Heart right ventricle (tissue), 16 donors: ENCODE measurements at regions not wholly inside any gene's neighbourhood (a gene's known extent, or its start where the extent isn't known, plus 50 kb on each side); places are given as distances from the start of the nearest gene placed in this dataset.

Source experiments
- ATAC-seq, 8 donors: fragments of 200-7000 bp; cut with Tn5 transposase; one replicate each; pipeline ENCODE4 v1.9.1; 2020; ENCODE audit warnings: mild to moderate bottlenecking in 8 of 8, moderate library complexity in 8 of 8, moderate number of reproducible peaks in 1 of 8
- DNase-seq, 2 donors: peaks; one replicate each; pipeline ENCODE4 v3.0.0-alpha.2; 2020
- H3K27ac ChIP-seq, 10 donors: fragments of 200-600 bp; sonication (generic) in 2 of 10; one replicate each; pipeline versions ENCODE4 v1.5.0 to v1.8.0; 2020 to 2022; ENCODE audit warnings: mild to moderate bottlenecking in 3 of 10
- H3K27me3 ChIP-seq, 7 donors: fragments of 200-600 bp; one replicate each; pipeline ENCODE4 v1.8.0; 2021 to 2022; ENCODE audit warnings: mild to moderate bottlenecking in 2 of 7
- H3K36me3 ChIP-seq, 9 donors: fragments of 200-600 bp; sonication (generic) in 1 of 9; one replicate each; pipeline versions ENCODE4 v1.5.0 to v1.8.0; 2020 to 2022; ENCODE audit warnings: mild to moderate bottlenecking in 2 of 9
- H3K4me1 ChIP-seq, 9 donors: fragments of 200-600 bp; sonication (generic) in 1 of 9; one replicate each; pipeline versions ENCODE4 v1.5.0 to v1.8.0; 2020 to 2022; ENCODE audit warnings: mild to moderate bottlenecking in 4 of 9
- H3K4me3 ChIP-seq, 10 donors: fragments of 200-600 bp; sonication (generic) in 2 of 10; one replicate each; pipeline versions ENCODE4 v1.5.0 to v1.8.0; 2020 to 2022; ENCODE audit warnings: mild to moderate bottlenecking in 7 of 10, moderate library complexity in 2 of 10
- H3K9me3 ChIP-seq, 11 donors: fragments of 200-600 bp in 10 of 11; sonication (generic) in 2 of 11; one replicate each; pipeline versions ENCODE4 v1.5.0 to v1.8.0; 2013 to 2022; ENCODE audit warnings: mild to moderate bottlenecking in 2 of 11, control low read depth in 1 of 11, moderate library complexity in 1 of 11
- CTCF ChIP-seq, 9 donors: fragments of 200-600 bp; sonication (generic) in 2 of 9; IDR thresholded peaks; one replicate each; pipeline versions ENCODE4 v1.5.0 to v1.8.0; 2021 to 2022; ENCODE audit warnings: antibody characterized with exemption in 9 of 9, mild to moderate bottlenecking in 5 of 9, moderate library complexity in 1 of 9
- WGBS, 2 donors: extraction: QIAGEN DNeasy Blood & Tissue Kit; methylation state at CpG; one replicate each; pipeline ENCODE4 v1.1.7; 2013; ENCODE audit warnings: inconsistent platforms in 1 of 2; 5-methylcytosine and 5-hydroxymethylcytosine counted together
- intact Hi-C, 10 donors: fragments of 100-400 bp; cut with DNase I; formaldehyde crosslinking; loops; one replicate each; pipeline versions ENCODE4 v1.11.1 to v1.14.2; 2022
- donor health status: Arrhythmogenic right ventricular cardiomyopathy.
- donor health status: ischemic (EF 13 %, LVEDD 7.1; RV severe dilation, severe dysfunction).
- donor health status: healthy with polysubstance abuse.
- donor health status: DM: no; HTN: yes; CAD: no.
- donor health status: DM: no; HTN: no; CAD: no.
- donor health status: ischemic (EF 25% LVEDD 6.9; RV normal size, moderate dysfunction).
- donor health status: ischemic (EF 25% LVEDD 5.7; RV mildly dilated, moderate dysfunction).
- donor health status: healthy.
- donor health status: DM: yes; HTN: yes; CAD: no.
- donor health status: Ischemic cardiomyopathy.
- donor health status: ischemic (EF 35%, LVEDD 5.7; RV mildly dilated, moderate dysfunction).
- donor health status: nonischemic (EF 11% LVEDD 7.7; RV severe dilation, severe dysfunction).
- donor health status: DM: yes; HTN: yes; CAD: no.
- donor health status: PGD.
- donor health status: ischemic (EF 29% LVEDD 5.4; RV normal size, mild dysfunction).
- donor health status: nonischemic (EF 23%, LVEDD 6.1; RV moderate dilation, normal function).

GRCh38 chr3:185988080-185988815, 50.4 kb upstream of the TRA2B start:
- no peak for DNase-seq
- intact Hi-C loops: loop anchor here in 3 of 10 donors (5.0 to 10.0 kb wide), 4 partner anchors 254 to 549 kb away; no protein-coding TSS in a partner anchor
- Histone ChIP-seq H3K4me1 (peaks cover 0 to 9% (median 6%) of the 10 kb centered on the region in 9 donors), H3K9me3 (no peaks in the 10 kb centered on the region), H3K4me3 (no peak overlapping the region), H3K27me3 (peaks cover 0 to 10% (median 6%) of the 10 kb centered on the region in 7 donors), H3K36me3 (no peaks in the 10 kb centered on the region), H3K27ac (no peak overlapping the region)
- WGBS, 2 donors: 94 to 95% methylated on average over 3 of the region's 3 CpGs
- TF ChIP-seq CTCF (IDR thresholded peaks at IDR 0.05): no peak
- no peak for ATAC-seq
